ENCODE measurements at regions not wholly inside any gene's neighbourhood (a gene's known extent, or its start where the extent isn't known, plus 50 kb on each side); places are given as distances from the start of the nearest gene placed in this dataset.

DNA sequence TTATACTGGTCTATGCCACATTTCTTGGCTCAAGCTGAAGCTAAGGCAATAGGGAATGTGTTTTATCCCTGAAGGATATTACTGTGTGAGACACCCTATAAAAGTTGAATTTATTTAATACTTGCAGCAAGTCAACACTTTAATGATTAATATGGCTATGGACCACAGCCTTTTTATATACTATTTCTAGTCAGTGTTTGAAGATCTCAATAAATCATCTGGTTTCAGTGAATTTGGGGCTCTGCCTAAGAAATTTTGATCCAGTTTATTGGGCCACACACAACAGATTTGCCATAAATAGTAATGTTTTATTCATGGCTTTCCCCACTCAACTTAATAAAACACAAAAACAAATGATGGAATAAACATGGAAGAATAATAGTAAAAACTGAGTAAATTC, 698.3 kb downstream of the ADGRL2 start:
- no peak for TF ChIP-seq GATA2 (IDR thresholded peaks at IDR 0.05; ENCODE audit: low read depth, low read length)
- TF ChIP-seq GATA3 (IDR thresholded peaks at IDR 0.05; ENCODE audit: low read depth, low read length) = no peak
